AG10803 (cell line): ENCODE measurements at regions not wholly inside any gene's neighbourhood (a gene's known extent, or its start where the extent isn't known, plus 50 kb on each side); places are given as distances from the start of the nearest gene placed in this dataset.

ENCODE experiments used
- DNase-seq: peaks from one replicate; pipeline ENCODE4 v3.0.0; 2010; ENCODE audit warnings: low read depth
- H3K4me3 ChIP-seq: 2 replicates; pipeline ENCODE4 v1.5.1; 2011; ENCODE audit warnings: mild to moderate bottlenecking, low read length, control low read depth
- TF ChIP-seq, protein P1 (sequence below): conservative IDR thresholded peaks from 2 replicates; pipeline ENCODE4 v1.5.1; 2011; ENCODE audit warnings: mild to moderate bottlenecking, low read length, control low read depth, inconsistent platforms

DNA sequence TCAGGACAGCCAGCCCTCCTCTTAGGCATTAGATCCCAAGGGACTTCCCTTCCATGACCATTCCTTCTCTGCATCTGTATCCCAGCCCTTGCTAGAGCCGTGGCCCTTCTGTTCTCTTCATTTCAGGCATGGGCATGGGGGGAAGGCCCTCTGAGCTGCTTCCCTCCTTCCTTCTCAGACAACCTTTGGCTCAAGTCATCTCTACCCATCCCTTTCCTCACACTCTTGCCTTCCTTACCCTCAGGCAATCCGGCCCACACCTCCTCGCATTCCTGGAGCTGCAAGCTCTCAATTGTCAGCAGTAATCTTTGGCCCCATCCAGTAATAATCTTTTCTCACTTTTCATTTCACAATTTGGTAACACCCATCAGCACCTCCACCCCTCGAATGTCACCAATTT is 426.9 kb upstream of the JARID2 start:
- no peak overlapping the region for H3K4me3 ChIP-seq
- DNase-seq = no peak
- TF ChIP-seq, protein P1, sequence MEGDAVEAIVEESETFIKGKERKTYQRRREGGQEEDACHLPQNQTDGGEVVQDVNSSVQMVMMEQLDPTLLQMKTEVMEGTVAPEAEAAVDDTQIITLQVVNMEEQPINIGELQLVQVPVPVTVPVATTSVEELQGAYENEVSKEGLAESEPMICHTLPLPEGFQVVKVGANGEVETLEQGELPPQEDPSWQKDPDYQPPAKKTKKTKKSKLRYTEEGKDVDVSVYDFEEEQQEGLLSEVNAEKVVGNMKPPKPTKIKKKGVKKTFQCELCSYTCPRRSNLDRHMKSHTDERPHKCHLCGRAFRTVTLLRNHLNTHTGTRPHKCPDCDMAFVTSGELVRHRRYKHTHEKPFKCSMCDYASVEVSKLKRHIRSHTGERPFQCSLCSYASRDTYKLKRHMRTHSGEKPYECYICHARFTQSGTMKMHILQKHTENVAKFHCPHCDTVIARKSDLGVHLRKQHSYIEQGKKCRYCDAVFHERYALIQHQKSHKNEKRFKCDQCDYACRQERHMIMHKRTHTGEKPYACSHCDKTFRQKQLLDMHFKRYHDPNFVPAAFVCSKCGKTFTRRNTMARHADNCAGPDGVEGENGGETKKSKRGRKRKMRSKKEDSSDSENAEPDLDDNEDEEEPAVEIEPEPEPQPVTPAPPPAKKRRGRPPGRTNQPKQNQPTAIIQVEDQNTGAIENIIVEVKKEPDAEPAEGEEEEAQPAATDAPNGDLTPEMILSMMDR = no peak

DNA sequence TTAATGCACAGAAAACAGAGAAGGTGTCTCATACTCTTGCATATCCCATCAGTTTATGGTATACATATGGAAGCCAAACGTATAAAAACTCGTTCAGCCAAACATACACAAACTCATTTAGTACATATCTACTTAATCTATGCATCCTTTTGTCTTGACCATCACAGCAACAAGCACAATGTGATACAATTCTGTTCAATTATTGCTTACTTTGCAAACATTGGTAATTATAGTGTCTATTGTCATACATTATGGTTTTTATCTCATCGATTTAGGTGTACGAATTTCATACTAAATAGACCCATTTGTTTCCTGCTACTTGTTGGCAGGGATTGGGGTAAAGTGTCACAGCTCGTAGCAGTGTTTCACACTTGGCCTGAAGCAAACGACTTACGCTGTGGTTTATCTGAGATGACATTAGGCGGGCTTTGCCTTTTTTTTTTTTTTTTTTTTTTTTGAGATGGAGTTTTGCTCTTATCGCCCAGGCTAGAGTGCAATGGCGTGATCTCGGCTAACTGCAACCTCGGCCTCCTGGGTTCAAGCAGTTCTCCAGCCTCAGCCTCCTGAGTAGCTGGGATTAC is 425.9 kb upstream of the JARID2 start:
- DNase-seq = no peak
- TF ChIP-seq, protein P1 = no peak

DNA sequence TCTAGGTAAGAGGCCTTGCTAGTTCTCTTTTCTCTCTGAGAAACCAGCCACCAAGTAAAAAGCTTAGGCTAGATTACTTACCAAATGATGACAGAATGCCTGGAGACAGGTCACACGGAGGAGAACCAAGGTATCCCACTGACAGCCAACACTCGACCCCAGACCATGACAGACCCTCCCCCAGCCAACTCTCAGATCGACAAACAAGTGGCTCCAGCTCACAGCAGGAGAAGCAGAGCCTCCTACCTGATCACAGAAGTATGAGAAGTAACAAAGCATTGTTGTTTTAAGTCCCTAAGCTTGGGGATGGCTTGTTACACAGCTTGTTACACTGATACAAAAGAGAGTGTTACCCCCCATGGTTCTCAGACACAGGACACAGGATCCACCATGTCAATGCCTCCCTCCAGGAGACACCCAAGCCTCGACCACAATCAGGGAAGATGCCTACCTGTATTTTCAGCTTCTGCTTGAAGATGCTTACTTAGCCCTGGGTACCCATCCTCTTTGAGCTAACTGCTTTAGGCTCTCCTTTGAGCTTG is 423.8 kb upstream of the JARID2 start:
- no peak overlapping the region for H3K4me3 ChIP-seq
- TF ChIP-seq, protein P1 = no peak
- DNase-seq = no peak

More for the DNA sequence above, 425.9 kb upstream of the JARID2 start:
- H3K4me3 ChIP-seq = no peak overlapping the region

DNA sequence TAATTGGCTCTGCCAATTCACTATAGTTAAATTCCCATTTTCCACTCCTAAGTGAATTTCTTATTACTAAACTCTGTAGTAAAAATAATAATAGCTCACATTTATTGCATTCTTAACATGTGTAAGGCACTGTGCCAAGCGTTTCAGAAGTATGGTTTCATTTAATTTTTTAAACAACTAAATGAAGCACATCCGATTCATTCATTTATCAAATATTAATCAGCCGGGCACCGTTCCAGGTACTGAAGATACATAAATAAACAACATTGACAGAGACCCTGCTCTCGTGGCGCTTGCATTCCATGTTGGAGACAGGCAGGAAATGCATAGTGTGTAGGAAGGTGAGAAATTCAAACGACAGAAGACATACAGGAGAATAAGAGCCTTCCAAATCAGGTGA is 423.2 kb upstream of the JARID2 start:
- no peak overlapping the region for H3K4me3 ChIP-seq
- TF ChIP-seq, protein P1 = no peak
- peak; percentile 25 for DNase-seq

DNA sequence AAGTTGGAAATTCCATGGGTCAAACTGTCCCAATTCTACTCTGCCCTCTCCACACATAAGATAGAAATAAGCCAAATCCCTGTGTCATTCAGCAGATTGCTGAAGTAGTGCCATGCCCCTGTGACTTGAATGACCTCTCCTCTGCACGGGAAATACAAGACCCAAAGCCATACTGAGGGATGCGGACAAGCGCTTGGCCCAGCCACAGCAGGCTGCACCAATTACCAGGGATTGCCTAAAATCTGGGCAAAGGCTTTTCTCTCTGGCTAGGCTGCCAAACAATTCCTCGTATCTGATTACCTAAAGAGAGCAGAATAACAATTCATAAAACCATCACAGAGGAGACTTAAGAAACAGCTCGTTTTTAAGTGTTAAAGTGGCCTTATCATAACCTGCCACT is 421.8 kb upstream of the JARID2 start:
- no peak overlapping the region for H3K4me3 ChIP-seq
- TF ChIP-seq, protein P1 = no peak
- DNase-seq = peak; percentile 20

DNA sequence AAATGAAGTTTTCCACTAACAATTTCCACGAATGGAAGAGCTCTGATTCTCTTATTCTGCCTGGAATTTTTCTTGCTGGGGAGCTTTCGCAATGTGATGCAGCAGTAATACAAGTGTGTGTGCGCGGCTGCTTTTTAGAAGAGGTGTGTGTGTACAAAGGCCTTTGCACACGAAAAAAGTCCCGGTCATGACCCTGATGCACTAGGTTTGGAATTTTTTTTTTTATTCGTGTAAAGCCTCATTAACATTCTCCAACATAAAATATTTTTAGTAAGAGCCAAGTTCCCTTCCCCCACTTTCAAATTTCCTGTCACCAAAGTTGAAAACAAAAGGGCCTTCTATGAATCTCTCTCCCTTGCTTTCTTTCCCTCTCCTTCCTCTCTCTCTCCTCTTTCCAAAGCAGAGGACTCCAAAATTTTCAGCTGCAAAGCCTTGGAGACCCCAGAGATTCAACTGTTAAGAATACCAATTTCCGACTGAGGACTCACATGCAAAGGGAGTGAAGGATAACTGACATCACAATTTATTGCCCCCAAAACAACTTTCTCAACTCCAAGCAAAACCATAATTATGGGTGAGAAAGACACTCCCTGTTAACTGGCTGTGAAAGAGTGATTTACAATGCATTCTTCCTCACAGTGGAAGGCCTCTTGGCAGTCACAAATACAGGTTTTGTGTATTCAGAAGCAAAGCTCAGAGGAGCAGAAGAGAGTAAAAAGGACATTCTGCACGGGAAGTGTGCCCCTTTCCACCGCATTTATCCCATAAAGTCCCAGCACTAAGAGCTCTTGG is 421.2 kb upstream of the JARID2 start:
- TF ChIP-seq, protein P1 = no peak
- DNase-seq = peak; percentile 28
- H3K4me3 ChIP-seq = no peak overlapping the region

DNA sequence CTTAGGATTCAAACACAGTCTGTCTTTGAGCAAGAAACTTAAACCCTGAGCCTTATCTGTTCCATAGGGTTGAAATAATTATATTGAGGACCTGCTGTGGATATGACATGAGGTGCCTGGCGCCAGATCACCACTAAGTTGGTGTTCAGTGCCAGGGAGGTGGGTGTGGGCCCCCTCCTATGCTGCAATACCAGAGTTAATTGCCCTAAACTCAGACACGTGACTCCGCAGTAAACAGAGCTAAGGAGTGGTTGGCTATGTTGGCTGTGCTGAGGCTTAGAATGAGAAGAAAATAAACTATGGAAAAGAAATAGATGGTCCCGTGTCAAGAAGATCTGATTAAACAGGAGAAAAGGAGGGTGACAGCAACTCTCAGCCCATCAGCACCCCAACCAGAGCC is 419.4 kb upstream of the JARID2 start:
- no peak overlapping the region for H3K4me3 ChIP-seq
- TF ChIP-seq, protein P1 = no peak
- no peak for DNase-seq
